ENCODE measurements at regions not wholly inside any gene's neighbourhood (a gene's known extent, or its start where the extent isn't known, plus 50 kb on each side); places are given as distances from the start of the nearest gene placed in this dataset.

DNA sequence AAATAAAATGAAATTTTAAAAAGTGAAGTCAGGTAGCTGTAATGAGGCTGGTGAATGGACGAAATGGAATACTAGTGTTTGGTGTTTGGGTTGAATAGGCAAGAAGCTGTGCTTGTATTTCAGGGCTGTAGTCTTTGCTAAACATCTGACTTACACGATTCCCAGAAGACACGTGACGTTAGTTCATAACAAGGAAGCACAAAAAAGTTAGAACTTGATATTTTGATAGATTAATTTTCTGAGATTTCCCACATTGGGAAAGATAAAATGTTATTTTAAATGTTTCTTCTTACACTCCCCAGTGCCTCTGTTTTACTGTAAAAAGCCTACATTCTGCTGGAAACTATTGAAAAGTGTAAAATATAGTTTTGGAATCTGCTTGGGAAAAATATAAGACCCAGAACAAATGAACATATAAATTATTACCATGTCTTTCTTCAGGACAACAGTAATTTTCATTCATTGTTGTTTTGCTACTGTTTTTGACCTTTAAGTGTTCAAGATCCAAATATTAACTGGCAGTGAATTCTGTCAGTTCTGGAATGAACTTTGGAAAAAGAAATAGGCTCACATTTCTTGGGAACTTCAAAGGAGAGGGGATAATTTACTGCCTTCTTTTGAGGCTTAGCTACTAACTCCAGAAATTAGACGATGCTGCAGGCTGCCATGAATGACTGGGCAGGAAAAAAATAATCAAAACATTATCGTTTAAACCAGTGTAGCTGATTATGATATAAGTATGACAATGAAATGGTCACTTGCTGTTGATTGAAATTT lies 241.3 kb downstream of the SLITRK6 start:
- no peak for TF ChIP-seq EZH2 (IDR thresholded peaks at IDR 0.05; ENCODE audit: borderline replicate concordance, low read depth, low read length, poor library complexity, severe bottlenecking)
- TF ChIP-seq, protein P1, sequence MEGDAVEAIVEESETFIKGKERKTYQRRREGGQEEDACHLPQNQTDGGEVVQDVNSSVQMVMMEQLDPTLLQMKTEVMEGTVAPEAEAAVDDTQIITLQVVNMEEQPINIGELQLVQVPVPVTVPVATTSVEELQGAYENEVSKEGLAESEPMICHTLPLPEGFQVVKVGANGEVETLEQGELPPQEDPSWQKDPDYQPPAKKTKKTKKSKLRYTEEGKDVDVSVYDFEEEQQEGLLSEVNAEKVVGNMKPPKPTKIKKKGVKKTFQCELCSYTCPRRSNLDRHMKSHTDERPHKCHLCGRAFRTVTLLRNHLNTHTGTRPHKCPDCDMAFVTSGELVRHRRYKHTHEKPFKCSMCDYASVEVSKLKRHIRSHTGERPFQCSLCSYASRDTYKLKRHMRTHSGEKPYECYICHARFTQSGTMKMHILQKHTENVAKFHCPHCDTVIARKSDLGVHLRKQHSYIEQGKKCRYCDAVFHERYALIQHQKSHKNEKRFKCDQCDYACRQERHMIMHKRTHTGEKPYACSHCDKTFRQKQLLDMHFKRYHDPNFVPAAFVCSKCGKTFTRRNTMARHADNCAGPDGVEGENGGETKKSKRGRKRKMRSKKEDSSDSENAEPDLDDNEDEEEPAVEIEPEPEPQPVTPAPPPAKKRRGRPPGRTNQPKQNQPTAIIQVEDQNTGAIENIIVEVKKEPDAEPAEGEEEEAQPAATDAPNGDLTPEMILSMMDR (conservative IDR thresholded peaks at IDR 0.05; ENCODE audit: low read depth, low read length) = no peak
